SK-N-MC (cell line): ENCODE measurements at regions not wholly inside any gene's neighbourhood (a gene's known extent, or its start where the extent isn't known, plus 50 kb on each side); places are given as distances from the start of the nearest gene placed in this dataset.

ENCODE experiments used
- EZH2 ChIP-seq: fragments of 200-600 bp; sonication (generic); IDR thresholded peaks from one replicate; pipeline ENCODE4 v1.6.1; 2017; ENCODE audit warnings: antibody characterized with exemption
- POLR2AphosphoS5 ChIP-seq: IDR thresholded peaks from 2 replicates; pipeline ENCODE4 v1.6.1; 2012; ENCODE audit warnings: mild to moderate bottlenecking, low read depth, low read length, borderline replicate concordance

- TF ChIP-seq EZH2, result no peak
- TF ChIP-seq POLR2AphosphoS5, result no peak
Observed at GRCh38 chr3:104298662-104299061, 1068.0 kb upstream of the ALCAM start.
